ENCODE measurements at regions not wholly inside any gene's neighbourhood (a gene's known extent, or its start where the extent isn't known, plus 50 kb on each side); places are given as distances from the start of the nearest gene placed in this dataset.

DNA sequence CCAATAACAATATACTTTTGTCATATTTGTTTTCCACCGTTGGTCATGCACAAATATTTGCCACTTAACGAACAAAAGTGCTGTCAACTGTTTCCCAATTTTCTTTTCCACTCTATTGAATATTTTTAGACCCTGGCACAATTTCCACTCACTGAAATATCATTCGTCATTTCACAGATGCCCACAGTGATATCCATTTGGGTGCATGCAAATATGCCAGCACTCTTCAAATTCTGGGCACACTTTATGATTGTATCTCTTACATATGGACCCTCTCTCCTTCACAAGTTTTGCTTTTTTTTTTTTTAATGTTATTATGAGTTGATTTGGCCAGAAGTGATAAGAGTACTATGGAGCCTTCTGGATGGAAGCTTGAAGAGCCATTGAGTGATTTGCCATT lies 1557.3 kb upstream of the FLRT2 start:
- TF ChIP-seq CTCF (IDR thresholded peaks at IDR 0.05; ENCODE audit: insufficient read depth, low read length) (no peak), POLR2AphosphoS5 (IDR thresholded peaks at IDR 0.05; ENCODE audit: low read depth) (no peak), REST (IDR thresholded peaks at IDR 0.05; ENCODE audit: insufficient replicate concordance, low read depth) (no peak), GABPA (IDR thresholded peaks at IDR 0.05; ENCODE audit: low read depth) (no peak), SPI1 (IDR thresholded peaks at IDR 0.05; ENCODE audit: borderline replicate concordance, low read depth) (no peak)
- no peaks in the 10 kb centered on the region for H3K27me3 ChIP-seq (ENCODE audit: insufficient read depth, poor library complexity, severe bottlenecking)
- no peak overlapping the region for H3K27ac ChIP-seq (replicated peaks)
- H3K4me3 ChIP-seq (replicated peaks; ENCODE audit: insufficient read depth, low read length): no peak overlapping the region
- DNase-seq (ENCODE audit: low read depth in 1 of 2, low spot score in 1 of 2): no peak

DNA sequence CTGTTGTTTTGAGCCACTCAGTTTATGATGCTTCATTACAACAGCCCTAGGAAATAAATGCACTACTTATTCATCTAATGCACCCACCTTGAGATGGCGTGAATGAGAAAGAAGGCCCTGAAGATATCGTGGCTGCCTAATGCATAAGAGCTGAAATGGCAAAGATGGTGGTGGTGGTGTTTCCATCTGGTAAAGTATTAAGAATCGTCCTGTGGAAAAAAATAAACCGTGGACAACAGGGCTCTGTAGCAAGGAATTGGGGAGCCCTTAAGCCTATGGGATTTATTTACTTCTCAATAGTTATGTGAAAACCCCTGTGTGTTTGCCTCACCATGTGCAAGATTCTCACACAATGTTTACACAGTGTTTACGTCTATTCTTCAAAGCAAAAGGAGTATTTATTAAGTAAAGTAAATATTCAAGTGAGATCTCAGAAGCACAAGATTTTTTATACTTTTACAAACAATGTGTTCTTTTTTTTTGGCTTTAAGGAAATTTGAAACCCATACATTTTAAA lies 1555.2 kb upstream of the FLRT2 start:
- no peaks in the 10 kb centered on the region for H3K27me3 ChIP-seq (ENCODE audit: insufficient read depth, poor library complexity, severe bottlenecking)
- no peak for DNase-seq (ENCODE audit: low read depth in 1 of 2, low spot score in 1 of 2)
- TF ChIP-seq POLR2AphosphoS5 (IDR thresholded peaks at IDR 0.05; ENCODE audit: low read depth): no peak
- no peak for TF ChIP-seq REST (IDR thresholded peaks at IDR 0.05; ENCODE audit: insufficient replicate concordance, low read depth)
- TF ChIP-seq SPI1 (IDR thresholded peaks at IDR 0.05; ENCODE audit: borderline replicate concordance, low read depth): no peak
- no peak for TF ChIP-seq GABPA (IDR thresholded peaks at IDR 0.05; ENCODE audit: low read depth)
- TF ChIP-seq CTCF (IDR thresholded peaks at IDR 0.05; ENCODE audit: insufficient read depth, low read length): no peak
- H3K4me3 ChIP-seq (replicated peaks; ENCODE audit: insufficient read depth, low read length): no peak overlapping the region
- no peak overlapping the region for H3K27ac ChIP-seq (replicated peaks)

DNA sequence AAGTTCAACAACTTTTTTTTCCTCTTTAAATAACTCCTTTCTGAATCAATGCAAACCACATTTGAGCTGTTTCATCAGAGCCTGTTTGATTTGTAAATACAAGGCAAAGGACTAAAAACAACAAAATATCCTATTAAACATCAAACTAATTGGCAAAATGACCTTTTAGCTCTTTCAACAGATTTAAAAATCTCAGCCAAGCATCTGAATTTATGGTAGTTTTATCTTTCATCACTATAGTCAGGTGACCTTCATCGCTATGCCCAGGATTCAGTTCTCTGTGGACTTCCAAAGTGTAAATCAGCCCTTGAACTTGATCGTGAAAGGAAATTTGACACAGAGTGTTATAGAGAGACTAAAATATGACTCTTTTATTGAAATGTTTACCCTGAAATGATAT lies 1554.5 kb upstream of the FLRT2 start:
- Histone ChIP-seq H3K27ac (replicated peaks) (no peak overlapping the region), H3K4me3 (replicated peaks; ENCODE audit: insufficient read depth, low read length) (no peak overlapping the region), H3K27me3 (ENCODE audit: insufficient read depth, poor library complexity, severe bottlenecking) (no peaks in the 10 kb centered on the region)
- TF ChIP-seq GABPA (IDR thresholded peaks at IDR 0.05; ENCODE audit: low read depth): no peak
- no peak for DNase-seq (ENCODE audit: low read depth in 1 of 2, low spot score in 1 of 2)

GRCh38 chr14:83975841-83976770 lies 1553.8 kb upstream of the FLRT2 start:
- no peaks in the 10 kb centered on the region for H3K27me3 ChIP-seq (ENCODE audit: insufficient read depth, poor library complexity, severe bottlenecking)
- H3K27ac ChIP-seq (replicated peaks): no peak overlapping the region
- DNase-seq (ENCODE audit: low read depth in 1 of 2, low spot score in 1 of 2): no peak
- no peak overlapping the region for H3K4me3 ChIP-seq (replicated peaks; ENCODE audit: insufficient read depth, low read length)
- TF ChIP-seq GABPA (IDR thresholded peaks at IDR 0.05; ENCODE audit: low read depth): no peak
- TF ChIP-seq POLR2AphosphoS5 (IDR thresholded peaks at IDR 0.05; ENCODE audit: low read depth): no peak
- TF ChIP-seq CTCF (IDR thresholded peaks at IDR 0.05; ENCODE audit: insufficient read depth, low read length): no peak
- no peak for TF ChIP-seq REST (IDR thresholded peaks at IDR 0.05; ENCODE audit: insufficient replicate concordance, low read depth)
- no peak for TF ChIP-seq SPI1 (IDR thresholded peaks at IDR 0.05; ENCODE audit: borderline replicate concordance, low read depth)
